ENCODE measurements at regions not wholly inside any gene's neighbourhood (a gene's known extent, or its start where the extent isn't known, plus 50 kb on each side); places are given as distances from the start of the nearest gene placed in this dataset.

- TF ChIP-seq CTCF (IDR thresholded peaks at IDR 0.05) = no peak
- no peaks in the 10 kb centered on the region for H3K36me3 Mint-ChIP-seq (ENCODE audit: low read depth)
- H3K27ac Mint-ChIP-seq = no peak overlapping the region
- H3K4me1 Mint-ChIP-seq = peaks cover 9% of the 10 kb centered on the region
- no peak for DNase-seq
- H3K4me3 Mint-ChIP-seq = no peak overlapping the region
- H3K27me3 Mint-ChIP-seq (ENCODE audit: low read depth, poor library complexity) = peaks cover 11% of the 10 kb centered on the region
- no peaks in the 10 kb centered on the region for H3K9me3 Mint-ChIP-seq
These were observed 444.1 kb downstream of the PLPP3 start for GRCh38 chr1:56135069-56135863.

GRCh38 chr1:56133522-56134472, 445.6 kb downstream of the PLPP3 start:
- H3K36me3 Mint-ChIP-seq (ENCODE audit: low read depth) = no peaks in the 10 kb centered on the region
- TF ChIP-seq CTCF (IDR thresholded peaks at IDR 0.05) = no peak
- H3K4me1 Mint-ChIP-seq = no peaks in the 10 kb centered on the region
- H3K27me3 Mint-ChIP-seq (ENCODE audit: low read depth, poor library complexity) = peaks cover 11% of the 10 kb centered on the region
- no peaks in the 10 kb centered on the region for H3K9me3 Mint-ChIP-seq
- no peak for DNase-seq
- H3K27ac Mint-ChIP-seq = no peak overlapping the region
- no peak overlapping the region for H3K4me3 Mint-ChIP-seq

GRCh38 chr1:56132520-56132919, 446.8 kb downstream of the PLPP3 start:
- peaks cover 1% of the 10 kb centered on the region for H3K9me3 Mint-ChIP-seq
- DNase-seq = no peak
- no peak overlapping the region for H3K27ac Mint-ChIP-seq
- H3K36me3 Mint-ChIP-seq (ENCODE audit: low read depth) = peaks cover under 1% of the 10 kb centered on the region
- H3K27me3 Mint-ChIP-seq (ENCODE audit: low read depth, poor library complexity) = peaks cover 11% of the 10 kb centered on the region
- H3K4me1 Mint-ChIP-seq = no peaks in the 10 kb centered on the region
- H3K4me3 Mint-ChIP-seq = no peak overlapping the region
- no peak for TF ChIP-seq CTCF (IDR thresholded peaks at IDR 0.05)

GRCh38 chr1:56129837-56130236, 449.5 kb downstream of the PLPP3 start:
- Mint-ChIP-seq H3K27ac (no peak overlapping the region), H3K36me3 (ENCODE audit: low read depth) (peaks cover 4% of the 10 kb centered on the region), H3K4me3 (no peak overlapping the region), H3K9me3 (peaks cover 15% of the 10 kb centered on the region), H3K27me3 (ENCODE audit: low read depth, poor library complexity) (peaks cover 4% of the 10 kb centered on the region), H3K4me1 (peaks cover 6% of the 10 kb centered on the region)
- no peak for DNase-seq
- TF ChIP-seq CTCF (IDR thresholded peaks at IDR 0.05) = no peak

- no peak for TF ChIP-seq CTCF (IDR thresholded peaks at IDR 0.05)
- Mint-ChIP-seq H3K4me1 (peaks cover 9% of the 10 kb centered on the region), H3K27ac (no peak overlapping the region), H3K9me3 (peaks cover 46% of the 10 kb centered on the region), H3K36me3 (ENCODE audit: low read depth) (peaks cover 9% of the 10 kb centered on the region), H3K27me3 (ENCODE audit: low read depth, poor library complexity) (peaks cover 4% of the 10 kb centered on the region), H3K4me3 (no peak overlapping the region)
- DNase-seq = no peak
These were observed 454.0 kb downstream of the PLPP3 start for GRCh38 chr1:56125316-56125715.

All from nephron progenitor cell (in vitro differentiated cells).